Neural progenitor cell (in vitro differentiated cells): ENCODE measurements at regions not wholly inside any gene's neighbourhood (a gene's known extent, or its start where the extent isn't known, plus 50 kb on each side); places are given as distances from the start of the nearest gene placed in this dataset.

Experiments used
- CTCF ChIP-seq: fragments of 200-600 bp; sonication (generic); IDR thresholded peaks from 2 replicates; pipeline ENCODE4 v1.5.1; 2017; ENCODE audit warnings: antibody characterized with exemption, mild to moderate bottlenecking
- EZH2 ChIP-seq: fragments of 200-600 bp; sonication (generic); IDR thresholded peaks from 2 replicates; pipeline ENCODE4 v1.6.1; 2017; ENCODE audit warnings: antibody characterized with exemption, mild to moderate bottlenecking, moderate library complexity

- TF ChIP-seq EZH2 = no peak
- no peak for TF ChIP-seq CTCF
Observed at GRCh38 chr6:85143676-85144075, 306.2 kb upstream of the NT5E start.
